CD4-positive, alpha-beta T cell (primary cell): ENCODE measurements at regions not wholly inside any gene's neighbourhood (a gene's known extent, or its start where the extent isn't known, plus 50 kb on each side); places are given as distances from the start of the nearest gene placed in this dataset.
"Not testable (repeated sequence)": the region's sequence is repeated elsewhere in the genome, so short reads cannot be mapped to it uniquely, and the experiment has no call there.

Source experiments
- ATAC-seq: fragments of 200-7000 bp; cut with Tn5 transposase; one replicate; pipeline ENCODE4 v1.10.0; 2022; ENCODE audit warnings: mild to moderate bottlenecking; ENCODE audit not compliant: poor library complexity
- CTCF ChIA-PET: fragments of 350-600 bp; sonication (Branson Sonifier 250); formaldehyde crosslinking; loops from one replicate; lab custom pipeline; 2021; ENCODE audit warnings: antibody characterized with exemption, inconsistent platforms; lab: Charles Lee
- POLR2A ChIA-PET: fragments of 350-600 bp; sonication (Branson Sonifier 250); formaldehyde crosslinking; loops from one replicate; lab custom pipeline; 2021; ENCODE audit warnings: antibody characterized with exemption, inconsistent platforms; lab: Charles Lee
- DNase-seq, 14 experiments: peaks; one replicate each; pipeline ENCODE4 v3.0.0-alpha.2; 2013 to 2020; ENCODE audit warnings: mixed read lengths in 2 of 14
- H3K27ac ChIP-seq, 2 donors: one replicate each; pipeline versions ENCODE4 v1.5.1 to v1.7.0; 2013; ENCODE audit warnings: low read length in 2 of 2, low read depth in 1 of 2, mild to moderate bottlenecking in 1 of 2
- H3K27me3 ChIP-seq, 2 experiments: 1 replicate in 1 of 2; 2 replicates in 1 of 2; pipeline versions ENCODE4 v1.6.1 to v1.7.0; 2013; ENCODE audit warnings: low read length in 2 of 2, control low read depth in 1 of 2, mild to moderate bottlenecking in 1 of 2, moderate library complexity in 1 of 2; ENCODE audit not compliant: insufficient read depth in 2 of 2, control insufficient read depth in 1 of 2
- H3K36me3 ChIP-seq: one replicate; pipeline ENCODE4 v1.6.1; 2013; ENCODE audit warnings: low read length, control low read depth; ENCODE audit not compliant: insufficient read depth
- H3K4me1 ChIP-seq: one replicate; pipeline ENCODE4 v1.6.1; 2013; ENCODE audit warnings: low read length, control low read depth; ENCODE audit not compliant: insufficient read depth
- H3K4me3 ChIP-seq: one replicate; pipeline ENCODE4 v1.5.1; 2013; ENCODE audit warnings: mild to moderate bottlenecking, low read length, moderate library complexity
- H3K9me3 ChIP-seq, 2 experiments: 1 replicate in 1 of 2; 2 replicates in 1 of 2; pipeline versions ENCODE4 v1.6.1 to v1.7.0; 2013; ENCODE audit warnings: low read length in 2 of 2, mild to moderate bottlenecking in 2 of 2, control low read depth in 1 of 2, moderate library complexity in 1 of 2; ENCODE audit not compliant: control insufficient read depth in 1 of 2, insufficient read depth in 1 of 2
- H3K27ac Mint-ChIP-seq: one replicate; pipeline ENCODE4 v1.8.0; 2020; ENCODE audit warnings: mixed read lengths
- H3K27me3 Mint-ChIP-seq: one replicate; pipeline ENCODE4 v1.8.0; 2021; ENCODE audit warnings: mixed read lengths
- H3K36me3 Mint-ChIP-seq: one replicate; pipeline ENCODE4 v1.8.0; 2021; ENCODE audit warnings: low read depth, mixed read lengths
- H3K4me1 Mint-ChIP-seq: one replicate; pipeline ENCODE4 v1.8.0; 2021; ENCODE audit warnings: low read depth, mixed read lengths
- H3K4me3 Mint-ChIP-seq: one replicate; pipeline ENCODE4 v1.8.0; 2020; ENCODE audit warnings: mild to moderate bottlenecking, mixed read lengths
- H3K9me3 Mint-ChIP-seq: one replicate; pipeline ENCODE4 v1.8.0; 2020; ENCODE audit warnings: mixed read lengths
- CTCF ChIP-seq: fragments of 200-600 bp; IDR thresholded peaks from one replicate; pipeline ENCODE4 v1.8.0; 2022; ENCODE audit warnings: antibody characterized with exemption, mild to moderate bottlenecking
- intact Hi-C, 2 experiments: fragments of 100-400 bp; cut with DNase I in 1 of 2; cut with micrococcal nuclease in 1 of 2; formaldehyde crosslinking; loops; one replicate each; pipeline versions ENCODE4 v1.15.1 to v1.9.0; 2023 to 2025; cut with DNase I, micrococcal nuclease

- Mint-ChIP-seq H3K4me3 (peak overlapping the region; percentile 54), H3K36me3 (peaks cover 21% of the 10 kb centered on the region), H3K4me1 (peaks cover 21% of the 10 kb centered on the region)
- H3K4me1 ChIP-seq, H3K4me3 ChIP-seq, H3K9me3 Mint-ChIP-seq, H3K36me3 ChIP-seq, CTCF ChIA-PET, H3K27me3 Mint-ChIP-seq, POLR2A ChIA-PET, H3K27ac Mint-ChIP-seq, H3K27ac ChIP-seq, ATAC-seq, H3K27me3 ChIP-seq, H3K9me3 ChIP-seq, DNase-seq: not testable (repeated sequence)
- intact Hi-C loops, result loop anchor here (5.0 kb wide), 2 partner anchors 89 to 94 kb away; no protein-coding TSS in a partner anchor
Measured at GRCh38 chr22:22296047-22296446, 51.5 kb downstream of the VPREB1 start.

- H3K36me3 ChIP-seq, result not testable (repeated sequence)
- DNase-seq, result peak in 7 of 14 experiments; percentile 3 to 56 (median 27)
- H3K4me3 ChIP-seq, result peak overlapping the region; percentile 64
Measured at GRCh38 chr22:22297159-22297793, 52.7 kb downstream of the VPREB1 start.

GRCh38 chr22:22297794-22298653 lies 53.4 kb downstream of the VPREB1 start:
- H3K36me3 ChIP-seq, POLR2A ChIA-PET: not testable (repeated sequence)
- intact Hi-C loops, result loop anchor here (5.0 kb wide), 2 partner anchors 91 to 96 kb away; no protein-coding TSS in a partner anchor

More at GRCh38 chr22:22297159-22297793, 52.7 kb downstream of the VPREB1 start:
- Mint-ChIP-seq H3K27ac (peak overlapping the region; percentile 71), H3K4me3 (peak overlapping the region; percentile 87), H3K4me1 (peaks cover 31% of the 10 kb centered on the region), H3K36me3 (peaks cover 17% of the 10 kb centered on the region)
- H3K27me3 ChIP-seq, H3K4me1 ChIP-seq, CTCF ChIA-PET, ATAC-seq, H3K9me3 Mint-ChIP-seq, H3K9me3 ChIP-seq, POLR2A ChIA-PET, H3K27ac ChIP-seq, H3K27me3 Mint-ChIP-seq: not testable (repeated sequence)
- intact Hi-C loops, result loop anchor here (5.0 kb wide), 2 partner anchors 90 to 95 kb away; no protein-coding TSS in a partner anchor

GRCh38 chr22:22298654-22299009 lies 54.0 kb downstream of the VPREB1 start:
- CTCF ChIA-PET, H3K27ac ChIP-seq: not testable (repeated sequence)

More at GRCh38 chr22:22297794-22298653, 53.4 kb downstream of the VPREB1 start:
- Mint-ChIP-seq H3K4me1 (peaks cover 34% of the 10 kb centered on the region), H3K27ac (peak overlapping the region; percentile 71), H3K36me3 (peaks cover 17% of the 10 kb centered on the region), H3K4me3 (peak overlapping the region; percentile 87)
- CTCF ChIA-PET, H3K27me3 Mint-ChIP-seq, H3K9me3 ChIP-seq, H3K4me1 ChIP-seq, H3K9me3 Mint-ChIP-seq, H3K27me3 ChIP-seq: not testable (repeated sequence)
- peak overlapping the region; percentile 41 to 58 for H3K27ac ChIP-seq
- peak overlapping the region; percentile 64 for H3K4me3 ChIP-seq
- DNase-seq (peak; percentile 53 to 95 (median 75)), ATAC-seq (peak; percentile 98)
- TF ChIP-seq CTCF, result peak; percentile 39

GRCh38 chr22:22300511-22300910 lies 55.9 kb downstream of the VPREB1 start:
- H3K36me3 ChIP-seq, H3K27me3 Mint-ChIP-seq, H3K9me3 ChIP-seq, H3K9me3 Mint-ChIP-seq, intact Hi-C loops, H3K4me1 ChIP-seq, DNase-seq, CTCF ChIA-PET, POLR2A ChIA-PET, ATAC-seq, H3K4me3 ChIP-seq, H3K27ac Mint-ChIP-seq, H3K27me3 ChIP-seq, H3K27ac ChIP-seq: not testable (repeated sequence)
- Mint-ChIP-seq H3K4me1 (peaks cover 34% of the 10 kb centered on the region), H3K4me3 (peak overlapping the region; percentile 78), H3K36me3 (peaks cover 23% of the 10 kb centered on the region)

More at GRCh38 chr22:22298654-22299009, 54.0 kb downstream of the VPREB1 start:
- H3K4me1 ChIP-seq, POLR2A ChIA-PET, H3K27me3 ChIP-seq, H3K9me3 ChIP-seq, H3K36me3 ChIP-seq, DNase-seq, H3K9me3 Mint-ChIP-seq, H3K27me3 Mint-ChIP-seq, ATAC-seq: not testable (repeated sequence)
- Mint-ChIP-seq H3K4me3 (peak overlapping the region; percentile 87), H3K27ac (peak overlapping the region; percentile 71), H3K36me3 (peaks cover 12% of the 10 kb centered on the region), H3K4me1 (peaks cover 34% of the 10 kb centered on the region)
- H3K4me3 ChIP-seq, result peak overlapping the region; percentile 64
- intact Hi-C loops, result loop anchor here (5.0 kb wide), 2 partner anchors 91 to 96 kb away; no protein-coding TSS in a partner anchor

GRCh38 chr22:22300946-22301345 lies 56.4 kb downstream of the VPREB1 start:
- H3K9me3 Mint-ChIP-seq, H3K4me3 ChIP-seq, H3K4me1 ChIP-seq, H3K36me3 ChIP-seq, H3K27ac ChIP-seq, H3K27me3 ChIP-seq, intact Hi-C loops, H3K27ac Mint-ChIP-seq, H3K27me3 Mint-ChIP-seq, ATAC-seq, DNase-seq, CTCF ChIA-PET, H3K9me3 ChIP-seq, POLR2A ChIA-PET: not testable (repeated sequence)
- H3K4me3 Mint-ChIP-seq, result peak overlapping the region; percentile 49
- H3K4me1 Mint-ChIP-seq, result peaks cover 34% of the 10 kb centered on the region
- H3K36me3 Mint-ChIP-seq, result peaks cover 23% of the 10 kb centered on the region
